Keratinocyte (primary cell): ENCODE measurements at regions not wholly inside any gene's neighbourhood (a gene's known extent, or its start where the extent isn't known, plus 50 kb on each side); places are given as distances from the start of the nearest gene placed in this dataset.

Experiments
- DNase-seq: peaks from one replicate; pipeline ENCODE4 v3.0.0-alpha.2; 2011; ENCODE audit warnings: low read depth, missing footprints, low spot score
- FAIRE-seq: peaks from 2 replicates; lab custom pipeline; 2011; peaks lifted over from hg19 to GRCh38; lab: Jason Lieb, UNC
- H2AFZ ChIP-seq: 2 replicates; pipeline ENCODE4 v1.6.0; 2012; ENCODE audit warnings: low read length, control low read depth, inconsistent platforms; ENCODE audit not compliant: control insufficient read depth
- H3K27ac ChIP-seq: 2 replicates; pipeline ENCODE4 v1.5.1; 2011; ENCODE audit warnings: low read length; ENCODE audit not compliant: control insufficient read depth, insufficient read depth
- H3K27me3 ChIP-seq: 3 replicates; pipeline ENCODE4 v1.6.0; 2011; ENCODE audit warnings: low read length; ENCODE audit not compliant: control insufficient read depth, insufficient read depth; ENCODE audit errors: extremely low read depth
- H3K36me3 ChIP-seq, 2 experiments: 2 replicates in 1 of 2; 3 replicates in 1 of 2; pipeline ENCODE4 v1.5.1; 2011; ENCODE audit warnings: low read length in 2 of 2, mild to moderate bottlenecking in 1 of 2; ENCODE audit not compliant: control insufficient read depth in 2 of 2, insufficient read depth in 2 of 2; ENCODE audit errors: extremely low read depth in 1 of 2
- H3K4me1 ChIP-seq: 3 replicates; pipeline ENCODE4 v1.5.1; 2011; ENCODE audit warnings: low read length; ENCODE audit not compliant: control insufficient read depth, insufficient read depth; ENCODE audit errors: extremely low read depth
- H3K4me2 ChIP-seq: 3 replicates; pipeline ENCODE4 v1.6.0; 2011; ENCODE audit warnings: low read depth, low read length; ENCODE audit not compliant: control insufficient read depth, insufficient read depth; ENCODE audit errors: extremely low read depth
- H3K4me3 ChIP-seq, 3 experiments: fragments of 200-600 bp in 1 of 3; sonication (generic) in 1 of 3; 2 replicates in 2 of 3; 3 replicates in 1 of 3; pipeline ENCODE4 v1.5.1; 2011 to 2016; ENCODE audit warnings: low read length in 3 of 3, mild to moderate bottlenecking in 3 of 3, control low read depth in 2 of 3, inconsistent platforms in 1 of 3, low read depth in 1 of 3, mixed read lengths in 1 of 3, mixed run types in 1 of 3, moderate library complexity in 1 of 3; ENCODE audit not compliant: control insufficient read depth in 2 of 3, insufficient read depth in 2 of 3; ENCODE audit errors: extremely low read depth in 1 of 3
- H3K79me2 ChIP-seq: 2 replicates; pipeline ENCODE4 v1.6.0; 2012; ENCODE audit warnings: low read length; ENCODE audit not compliant: control insufficient read depth, insufficient read depth
- H3K9ac ChIP-seq: 3 replicates; pipeline ENCODE4 v1.6.0; 2011; ENCODE audit warnings: low read length; ENCODE audit not compliant: control insufficient read depth, insufficient read depth; ENCODE audit errors: extremely low read depth
- H3K9me1 ChIP-seq: 3 replicates; pipeline ENCODE4 v1.6.0; 2011; ENCODE audit warnings: low read length; ENCODE audit not compliant: control insufficient read depth, insufficient read depth; ENCODE audit errors: extremely low read depth
- H3K9me3 ChIP-seq: 2 replicates; pipeline ENCODE4 v1.5.1; 2012; ENCODE audit warnings: low read depth, low read length; ENCODE audit not compliant: control insufficient read depth
- H4K20me1 ChIP-seq: 3 replicates; pipeline ENCODE4 v1.6.0; 2011; ENCODE audit warnings: low read length; ENCODE audit not compliant: control insufficient read depth, insufficient read depth; ENCODE audit errors: extremely low read depth
- CTCF ChIP-seq, 3 experiments: IDR thresholded peaks in 1 of 3; conservative IDR thresholded peaks in 1 of 3; optimal IDR thresholded peaks in 1 of 3; 2 replicates in 2 of 3; 3 replicates in 1 of 3; pipeline versions ENCODE3 to v1.5.1; 2011; ENCODE audit warnings: low read length in 3 of 3, mild to moderate bottlenecking in 3 of 3, moderate library complexity in 2 of 3, control low read depth in 1 of 3, inconsistent platforms in 1 of 3; ENCODE audit not compliant: insufficient read depth in 2 of 3; ENCODE audit errors: extremely low read depth in 1 of 3
- EZH2 ChIP-seq: IDR thresholded peaks from one replicate; pipeline ENCODE4 v1.6.1; 2012; ENCODE audit warnings: inconsistent platforms, mild to moderate bottlenecking, low read length, moderate library complexity
- dilution Hi-C: fragments of 300-500 bp; cut with MboI; formaldehyde crosslinking; loops from one replicate; pipeline ENCODE4 v1.7.0; 2020; ENCODE audit warnings: low sequenced_read_pairs; ENCODE audit not compliant: extremely low pct_ligation_motif_present

DNA sequence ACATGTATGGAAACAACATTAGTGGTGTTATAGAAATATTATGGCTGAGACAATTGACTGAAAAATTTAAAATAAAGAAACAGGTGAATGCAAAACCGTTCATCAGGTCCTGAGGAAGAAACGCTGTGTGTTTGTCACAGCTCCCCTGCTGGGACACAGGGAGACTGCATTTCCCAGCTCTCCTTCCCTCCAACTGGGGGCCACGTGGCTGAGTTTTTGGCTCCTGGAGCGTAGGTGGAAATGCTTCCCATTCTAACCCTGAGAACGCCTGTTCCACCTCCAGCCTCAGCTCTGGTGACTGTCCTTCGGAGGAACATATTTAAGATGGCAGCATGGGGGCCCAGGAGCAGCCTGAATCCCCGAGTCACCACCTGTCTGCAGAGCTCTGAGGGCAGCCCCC lies 398.6 kb downstream of the BRD1 start:
- no peaks in the 10 kb centered on the region for H3K27me3 ChIP-seq
- no peaks in the 10 kb centered on the region for H3K4me1 ChIP-seq
- H3K4me3 ChIP-seq: no peak overlapping the region
- H3K79me2 ChIP-seq: no peaks in the 10 kb centered on the region
- H3K4me2 ChIP-seq: no peak overlapping the region
- no peak overlapping the region for H3K27ac ChIP-seq
- FAIRE-seq (no peak), DNase-seq (no peak)
- no peak overlapping the region for H3K9ac ChIP-seq
- no peaks in the 10 kb centered on the region for H4K20me1 ChIP-seq
- no peaks in the 10 kb centered on the region for H3K9me1 ChIP-seq
- peaks cover 20% of the 10 kb centered on the region for H3K9me3 ChIP-seq
- TF ChIP-seq EZH2 (no peak), CTCF (optimal IDR thresholded peaks at IDR 0.05 in 1 of 3, IDR thresholded peaks at IDR 0.05 in 1 of 3, conservative IDR thresholded peaks at IDR 0.05 in 1 of 3; ENCODE audit: extremely low read depth in 1 of 3, insufficient read depth in 2 of 3, low read length in 3 of 3) (no peak)
- H3K36me3 ChIP-seq: no peaks in the 10 kb centered on the region
- dilution Hi-C loops: no loop called here
- no peak overlapping the region for H2AFZ ChIP-seq

- H3K9me3 ChIP-seq: peaks cover 18% of the 10 kb centered on the region
- H3K4me1 ChIP-seq: no peaks in the 10 kb centered on the region
- TF ChIP-seq CTCF (optimal IDR thresholded peaks at IDR 0.05 in 1 of 3, IDR thresholded peaks at IDR 0.05 in 1 of 3, conservative IDR thresholded peaks at IDR 0.05 in 1 of 3; ENCODE audit: extremely low read depth in 1 of 3, insufficient read depth in 2 of 3, low read length in 3 of 3) (no peak), EZH2 (no peak)
- no peak overlapping the region for H2AFZ ChIP-seq
- no peaks in the 10 kb centered on the region for H4K20me1 ChIP-seq
- FAIRE-seq: no peak
- no peak for DNase-seq
- no peak overlapping the region for H3K4me2 ChIP-seq
- dilution Hi-C loops: no loop called here
- H3K9me1 ChIP-seq: no peaks in the 10 kb centered on the region
- no peak overlapping the region for H3K4me3 ChIP-seq
- H3K79me2 ChIP-seq: no peaks in the 10 kb centered on the region
- H3K27ac ChIP-seq: no peak overlapping the region
- no peak overlapping the region for H3K9ac ChIP-seq
- no peaks in the 10 kb centered on the region for H3K36me3 ChIP-seq
- H3K27me3 ChIP-seq: no peaks in the 10 kb centered on the region
These were observed 399.7 kb downstream of the BRD1 start for GRCh38 chr22:49427941-49428340.
